IPS DF 6.9 (cell line): ENCODE measurements at regions not wholly inside any gene's neighbourhood (a gene's known extent, or its start where the extent isn't known, plus 50 kb on each side); places are given as distances from the start of the nearest gene placed in this dataset.
"Not testable (repeated sequence)": the region's sequence is repeated elsewhere in the genome, so short reads cannot be mapped to it uniquely, and the experiment has no call there.

Experiments used
- DNase-seq: peaks from one replicate; pipeline ENCODE4 v3.0.0-alpha.2; 2013; ENCODE audit warnings: low read depth, low spot score
- H3K27ac ChIP-seq: one replicate; pipeline ENCODE4 v1.5.1; 2013; ENCODE audit warnings: low read length, control low read depth
- H3K27me3 ChIP-seq: 2 replicates; pipeline ENCODE4 v1.6.1; 2013; ENCODE audit warnings: mild to moderate bottlenecking, low read length; ENCODE audit not compliant: control insufficient read depth, insufficient read depth
- H3K36me3 ChIP-seq: 2 replicates; pipeline ENCODE4 v1.6.1; 2013; ENCODE audit warnings: low read length; ENCODE audit not compliant: control insufficient read depth, insufficient read depth
- H3K4me1 ChIP-seq: 2 replicates; pipeline ENCODE4 v1.6.1; 2013; ENCODE audit warnings: low read length; ENCODE audit not compliant: control insufficient read depth, insufficient read depth
- H3K4me3 ChIP-seq: 2 replicates; pipeline ENCODE4 v1.5.1; 2013; ENCODE audit warnings: mild to moderate bottlenecking, low read length
- H3K9me3 ChIP-seq: 2 replicates; pipeline ENCODE4 v1.6.1; 2013; ENCODE audit warnings: low read length, inconsistent platforms; ENCODE audit not compliant: control insufficient read depth, insufficient read depth
- WGBS: extraction: QIAGEN DNeasy Blood & Tissue Kit; methylation state at CpG from one replicate; pipeline ENCODE4 v1.1.7; 2013; ENCODE audit warnings: mixed read lengths, missing lambda C conversion rate; ENCODE audit not compliant: insufficient read length, insufficient coverage; 5-methylcytosine and 5-hydroxymethylcytosine counted together

DNA sequence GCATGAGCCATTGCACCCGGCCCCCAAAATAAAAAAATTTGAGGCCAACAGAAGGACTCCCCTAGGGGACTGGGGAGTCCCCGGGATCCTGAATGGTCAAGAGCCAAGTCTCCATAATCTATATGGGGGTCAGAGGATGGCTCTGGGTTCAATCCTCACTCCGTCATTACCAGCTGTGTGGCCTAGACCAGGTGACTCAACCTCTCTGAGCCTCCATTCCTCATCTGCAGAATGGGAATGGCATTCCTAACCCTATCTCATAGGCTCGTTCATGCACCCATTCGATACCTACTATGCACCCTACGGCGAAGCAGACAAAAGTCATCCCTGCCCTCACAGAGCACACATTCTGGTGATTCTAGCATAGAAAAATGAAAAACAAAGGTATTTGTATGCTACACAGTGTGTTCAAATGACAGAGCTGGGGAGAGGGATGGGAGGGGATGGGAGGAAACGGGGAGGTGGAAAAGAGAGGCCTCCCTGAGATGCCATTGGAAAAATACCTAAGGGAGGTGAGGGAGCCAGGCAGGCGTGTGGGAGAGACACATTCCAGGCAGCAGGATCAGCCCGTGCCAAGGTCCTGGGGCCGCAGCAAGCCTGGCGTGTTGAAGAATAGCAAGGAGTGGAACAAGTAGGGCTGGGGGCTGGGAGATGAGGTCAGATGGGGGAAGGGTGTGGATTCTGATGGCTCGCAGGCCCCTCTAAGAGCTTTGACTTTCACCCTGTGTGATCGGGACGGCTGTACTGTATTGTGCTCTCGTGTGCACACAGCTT, 71.2 kb downstream of the RMI2 start:
- H3K4me1 ChIP-seq = no peaks in the 10 kb centered on the region; the same call in 1 of the 2 replicates
- no peaks in the 10 kb centered on the region for H3K9me3 ChIP-seq
- H3K27me3 ChIP-seq = no peaks in the 10 kb centered on the region
- no peaks in the 10 kb centered on the region; the same call in 1 of the 2 replicates for H3K36me3 ChIP-seq
- no peak for DNase-seq
- no peak overlapping the region for H3K4me3 ChIP-seq
- no CpG with 5 or more reads among the region's 16 CpGs for WGBS
- H3K27ac ChIP-seq = no peak overlapping the region

GRCh38 chr16:11417487-11417886, 72.2 kb downstream of the RMI2 start:
- DNase-seq = no peak
- H3K36me3 ChIP-seq = no peaks in the 10 kb centered on the region; the same call in 1 of the 2 replicates
- WGBS = no CpG with 5 or more reads among the region's 10 CpGs
- no peak overlapping the region for H3K4me3 ChIP-seq
- H3K4me1 ChIP-seq = no peaks in the 10 kb centered on the region; the same call in 1 of the 2 replicates
- H3K27me3 ChIP-seq = no peaks in the 10 kb centered on the region
- no peak overlapping the region for H3K27ac ChIP-seq
- H3K9me3 ChIP-seq = no peaks in the 10 kb centered on the region

- no peaks in the 10 kb centered on the region for H3K36me3 ChIP-seq
- H3K4me3 ChIP-seq = no peak overlapping the region
- no CpG with 5 or more reads among the region's 4 CpGs for WGBS
- H3K27me3 ChIP-seq = no peaks in the 10 kb centered on the region
- no peak overlapping the region for H3K27ac ChIP-seq
- no peak for DNase-seq
- no peaks in the 10 kb centered on the region for H3K9me3 ChIP-seq
- H3K4me1 ChIP-seq = no peaks in the 10 kb centered on the region; the same call in 1 of the 2 replicates
These were observed 73.2 kb downstream of the RMI2 start for GRCh38 chr16:11418506-11418905.

GRCh38 chr16:11420067-11420466, 74.8 kb downstream of the RMI2 start:
- not testable (repeated sequence) for H3K4me3 ChIP-seq, H3K27me3 ChIP-seq, DNase-seq, H3K27ac ChIP-seq, H3K9me3 ChIP-seq, H3K36me3 ChIP-seq, H3K4me1 ChIP-seq
- WGBS = no CpG with 5 or more reads among the region's 4 CpGs

GRCh38 chr16:11420895-11421294, 75.6 kb downstream of the RMI2 start:
- Histone ChIP-seq H3K36me3 (no peaks in the 10 kb centered on the region), H3K4me1 (no peaks in the 10 kb centered on the region), H3K27me3 (no peaks in the 10 kb centered on the region), H3K27ac (no peak overlapping the region), H3K4me3 (no peak overlapping the region), H3K9me3 (no peaks in the 10 kb centered on the region)
- no peak for DNase-seq
- WGBS = no CpG with 5 or more reads among the region's 3 CpGs

DNA sequence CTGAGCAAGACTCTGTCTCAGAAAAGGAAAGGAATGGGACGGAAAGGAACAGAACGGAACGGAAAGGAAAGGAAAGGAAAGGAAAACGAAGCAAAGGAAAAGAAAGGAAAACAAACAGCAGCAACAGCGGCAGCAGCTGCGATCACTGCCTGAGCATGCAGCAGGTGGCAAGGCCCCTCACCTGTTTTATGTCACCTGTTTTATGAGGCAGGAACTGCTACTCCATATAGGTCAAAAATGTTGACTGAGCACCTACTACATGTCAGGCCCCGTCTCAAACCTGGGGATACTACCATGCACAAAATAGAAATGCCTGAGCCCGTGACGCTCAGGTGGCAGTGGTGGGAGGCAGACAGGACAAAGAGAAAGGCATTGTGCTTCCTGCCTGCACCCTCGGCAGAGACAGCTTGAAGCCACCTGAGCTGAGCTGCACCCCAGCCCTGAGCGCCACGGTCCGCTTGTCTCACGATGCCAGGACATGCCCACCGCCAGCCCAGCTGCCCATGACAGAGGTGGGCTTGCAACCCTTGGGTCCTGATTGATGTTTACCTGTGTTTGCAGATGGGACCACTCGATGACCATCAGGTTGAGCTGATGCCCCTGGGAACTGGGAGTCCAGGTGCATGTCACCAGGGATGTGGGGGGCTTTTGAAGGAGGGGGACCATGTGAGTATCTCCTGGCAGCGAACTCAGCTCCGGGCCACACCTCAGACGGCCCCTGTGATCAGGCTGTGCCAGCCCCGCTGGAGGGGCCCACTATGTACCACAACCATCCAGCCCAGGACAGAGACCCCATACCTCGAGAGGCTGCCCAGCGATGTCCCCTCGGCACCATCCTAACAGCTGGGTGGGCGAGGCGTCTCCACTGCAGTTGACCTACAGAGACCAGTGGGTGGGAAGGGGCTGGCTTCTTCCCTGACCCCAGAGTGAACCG, 77.4 kb downstream of the RMI2 start:
- no peak overlapping the region for H3K4me3 ChIP-seq
- no CpG with 5 or more reads among the region's 26 CpGs for WGBS
- H3K4me1 ChIP-seq = no peaks in the 10 kb centered on the region
- no peak overlapping the region for H3K27ac ChIP-seq
- no peaks in the 10 kb centered on the region for H3K36me3 ChIP-seq
- no peaks in the 10 kb centered on the region for H3K9me3 ChIP-seq
- no peaks in the 10 kb centered on the region for H3K27me3 ChIP-seq
- DNase-seq = no peak

DNA sequence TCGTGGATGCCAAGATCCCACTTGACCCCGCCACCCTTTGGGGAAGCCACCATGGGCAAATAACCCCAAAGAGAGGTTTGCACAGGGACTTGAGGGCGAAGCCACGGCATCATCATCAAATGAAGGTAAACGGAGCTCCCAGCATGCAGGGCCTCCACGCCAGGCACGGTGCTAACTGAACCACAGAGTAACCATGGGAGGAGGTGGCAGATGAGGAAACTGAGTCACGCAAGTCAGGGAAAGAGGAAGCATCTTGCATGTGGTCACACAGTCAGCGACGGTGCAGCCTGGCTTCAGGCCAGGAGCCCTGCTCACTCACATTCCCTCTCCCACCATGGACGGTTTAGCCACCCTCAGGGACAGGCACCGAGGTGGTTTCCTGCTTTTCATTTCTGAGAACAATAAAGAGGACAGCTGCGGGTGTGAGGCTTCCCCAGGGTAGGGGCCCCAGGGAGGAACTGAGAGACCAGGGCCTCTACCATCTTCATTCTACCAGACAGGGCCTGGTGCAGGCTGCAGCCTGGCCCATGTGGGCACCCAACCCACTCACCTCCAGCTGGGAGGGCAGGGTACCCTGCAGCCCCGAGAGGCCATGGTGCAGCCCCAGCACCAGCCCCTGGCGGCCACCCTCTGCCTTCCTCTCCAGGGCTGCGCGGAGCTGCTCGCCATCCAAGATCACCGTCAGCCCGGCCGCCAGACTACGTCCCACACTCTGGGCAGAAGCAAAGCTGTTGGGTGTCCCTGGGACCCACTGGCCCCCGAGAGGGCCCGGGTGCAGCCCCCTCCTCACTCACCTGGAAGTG, 78.3 kb downstream of the RMI2 start:
- Histone ChIP-seq H3K36me3 (no peaks in the 10 kb centered on the region), H3K9me3 (no peaks in the 10 kb centered on the region), H3K27me3 (no peaks in the 10 kb centered on the region), H3K27ac (no peak overlapping the region), H3K4me1 (no peaks in the 10 kb centered on the region), H3K4me3 (no peak overlapping the region)
- no CpG with 5 or more reads among the region's 24 CpGs for WGBS
- DNase-seq = no peak

DNA sequence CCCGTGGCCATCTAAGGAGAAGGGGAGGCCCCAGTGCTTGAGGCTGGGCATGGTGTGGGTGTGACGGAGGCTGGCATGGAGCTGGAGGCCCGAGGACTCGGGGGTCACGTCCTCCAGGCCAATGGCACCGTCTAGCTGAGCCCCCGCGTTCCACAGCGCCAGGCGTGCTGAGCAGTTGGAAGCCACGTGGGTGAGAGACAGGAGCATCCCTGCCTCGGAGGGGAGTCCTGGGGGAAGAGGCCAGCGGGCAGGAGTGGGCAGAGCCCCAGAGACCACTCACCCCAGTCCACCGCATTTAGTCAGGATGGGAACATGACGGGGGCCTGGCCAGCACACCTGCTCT, 78.8 kb downstream of the RMI2 start:
- DNase-seq = no peak
- Histone ChIP-seq H3K27ac (no peak overlapping the region), H3K27me3 (no peaks in the 10 kb centered on the region), H3K4me3 (no peak overlapping the region), H3K36me3 (no peaks in the 10 kb centered on the region), H3K9me3 (no peaks in the 10 kb centered on the region), H3K4me1 (no peaks in the 10 kb centered on the region)
- no CpG with 5 or more reads among the region's 15 CpGs for WGBS

DNA sequence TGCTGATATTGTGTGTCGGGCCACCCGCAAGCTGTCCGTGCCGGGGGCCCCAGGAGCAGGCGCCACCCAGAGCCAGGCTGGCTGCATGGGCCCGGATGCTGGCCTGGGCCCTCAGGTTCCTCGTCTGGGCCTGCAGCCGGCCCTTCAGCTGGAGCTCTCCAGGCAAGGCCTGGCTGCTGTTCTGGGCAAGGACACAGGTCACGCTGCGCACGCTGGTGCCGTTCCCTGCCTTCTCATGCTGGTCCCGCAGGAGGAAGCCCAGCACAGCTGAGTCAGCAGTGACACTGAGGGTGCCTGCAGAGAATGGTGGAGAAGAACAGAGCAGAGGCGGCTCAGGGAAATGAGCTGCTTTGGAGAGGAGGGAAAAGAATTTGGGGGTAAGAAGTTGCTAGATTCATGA, 79.9 kb downstream of the RMI2 start:
- no peak overlapping the region for H3K27ac ChIP-seq
- no peak overlapping the region for H3K4me3 ChIP-seq
- no CpG with 5 or more reads among the region's 14 CpGs for WGBS
- no peak for DNase-seq
- no peaks in the 10 kb centered on the region for H3K27me3 ChIP-seq
- no peaks in the 10 kb centered on the region for H3K4me1 ChIP-seq
- H3K9me3 ChIP-seq = no peaks in the 10 kb centered on the region
- H3K36me3 ChIP-seq = no peaks in the 10 kb centered on the region

- H3K4me1 ChIP-seq = no peaks in the 10 kb centered on the region
These were observed 83.3 kb downstream of the RMI2 start for GRCh38 chr16:11428623-11428953.

More at GRCh38 chr16:11428623-11428953, 83.3 kb downstream of the RMI2 start:
- no CpG with 5 or more reads among the region's 4 CpGs for WGBS
- Histone ChIP-seq H3K4me3 (no peak overlapping the region), H3K36me3 (no peaks in the 10 kb centered on the region), H3K9me3 (no peaks in the 10 kb centered on the region), H3K27me3 (no peaks in the 10 kb centered on the region), H3K27ac (no peak overlapping the region)
- no peak for DNase-seq
